Upper lobe of left lung (tissue), 4 donors: ENCODE measurements at regions not wholly inside any gene's neighbourhood (a gene's known extent, or its start where the extent isn't known, plus 50 kb on each side); places are given as distances from the start of the nearest gene placed in this dataset.

Source experiments
- CTCF ChIP-seq, 6 experiments: fragments of 450-650 bp in 4 of 6; fragments of 200-600 bp in 2 of 6; sonication (generic) in 2 of 6; IDR thresholded peaks; one replicate each; pipeline ENCODE4 v1.5.1; 2016 to 2019; ENCODE audit warnings: antibody characterized with exemption in 6 of 6
- POLR2AphosphoS5 ChIP-seq, 2 donors: sonication (generic); formaldehyde crosslinking; IDR thresholded peaks; one replicate each; pipeline ENCODE4 v1.5.1; 2017; ENCODE audit warnings: antibody characterized with exemption in 2 of 2

- TF ChIP-seq CTCF (IDR thresholded peaks at IDR 0.05) (no peak), POLR2AphosphoS5 (IDR thresholded peaks at IDR 0.05) (no peak)
Observed at GRCh38 chr3:177307826-177308225, 110.5 kb upstream of the TBL1XR1 start.
